GM18505 (cell line): ENCODE measurements at regions not wholly inside any gene's neighbourhood (a gene's known extent, or its start where the extent isn't known, plus 50 kb on each side); places are given as distances from the start of the nearest gene placed in this dataset.
A peak's percentile ranks its signal among the peaks of the same experiment; 100 is the strongest.
"Not testable (repeated sequence)": the region's sequence is repeated elsewhere in the genome, so short reads cannot be mapped to it uniquely, and the experiment has no call there.

Experiments
- ATAC-seq: cut with Tn5 transposase; IDR thresholded peaks from one replicate; pipeline ENCODE4 v1.9.1; 2021; ENCODE audit not compliant: unreplicated experiment
- POLR2A ChIP-seq: IDR thresholded peaks from 4 replicates; pipeline ENCODE4 v1.6.1; 2011; ENCODE audit warnings: borderline replicate concordance; ENCODE audit not compliant: insufficient read depth, insufficient read length; ENCODE audit errors: extremely low read depth

GRCh38 chr20:28562510-28562898 lies 2695.0 kb upstream of the DEFB115 start:
- no peak for ATAC-seq
- TF ChIP-seq POLR2A = no peak

GRCh38 chr20:28562899-28563521 lies 2694.5 kb upstream of the DEFB115 start:
- not testable (repeated sequence) for ATAC-seq

- ATAC-seq = not testable (repeated sequence)
Observed at GRCh38 chr20:28564024-28564423, 2693.4 kb upstream of the DEFB115 start.

- not testable (repeated sequence) for ATAC-seq
Observed at GRCh38 chr20:28564688-28565463, 2692.6 kb upstream of the DEFB115 start.

- ATAC-seq = not testable (repeated sequence)
Observed at GRCh38 chr20:28575991-28576390, 2681.5 kb upstream of the DEFB115 start.

GRCh38 chr20:28591680-28592079 lies 2665.8 kb upstream of the DEFB115 start:
- ATAC-seq = not testable (repeated sequence)

GRCh38 chr20:28593383-28593782 lies 2664.1 kb upstream of the DEFB115 start:
- ATAC-seq = not testable (repeated sequence)

- ATAC-seq = not testable (repeated sequence)
Observed at GRCh38 chr20:28594476-28594875, 2663.0 kb upstream of the DEFB115 start.

- not testable (repeated sequence) for ATAC-seq
Observed at GRCh38 chr20:28602006-28602402, 2655.5 kb upstream of the DEFB115 start.

GRCh38 chr20:28602403-28603217 lies 2654.9 kb upstream of the DEFB115 start:
- peak; percentile 96 for ATAC-seq

- not testable (repeated sequence) for ATAC-seq
Observed at GRCh38 chr20:28603218-28603577, 2654.3 kb upstream of the DEFB115 start.

- ATAC-seq = no peak
- TF ChIP-seq POLR2A = no peak
Observed at GRCh38 chr20:28616354-28616753, 2641.1 kb upstream of the DEFB115 start.

- ATAC-seq = not testable (repeated sequence)
Observed at GRCh38 chr20:28619956-28620651, 2637.4 kb upstream of the DEFB115 start.

- ATAC-seq = not testable (repeated sequence)
Observed at GRCh38 chr20:28625112-28625511, 2632.4 kb upstream of the DEFB115 start.

- ATAC-seq = not testable (repeated sequence)
Observed at GRCh38 chr20:28640831-28641230, 2616.6 kb upstream of the DEFB115 start.
